Fibroblast of gingiva (primary cell): ENCODE measurements at regions not wholly inside any gene's neighbourhood (a gene's known extent, or its start where the extent isn't known, plus 50 kb on each side); places are given as distances from the start of the nearest gene placed in this dataset.

Experiments
- DNase-seq: peaks from one replicate; pipeline ENCODE4 v3.0.0-alpha.2; 2011; ENCODE audit warnings: low read depth

DNA sequence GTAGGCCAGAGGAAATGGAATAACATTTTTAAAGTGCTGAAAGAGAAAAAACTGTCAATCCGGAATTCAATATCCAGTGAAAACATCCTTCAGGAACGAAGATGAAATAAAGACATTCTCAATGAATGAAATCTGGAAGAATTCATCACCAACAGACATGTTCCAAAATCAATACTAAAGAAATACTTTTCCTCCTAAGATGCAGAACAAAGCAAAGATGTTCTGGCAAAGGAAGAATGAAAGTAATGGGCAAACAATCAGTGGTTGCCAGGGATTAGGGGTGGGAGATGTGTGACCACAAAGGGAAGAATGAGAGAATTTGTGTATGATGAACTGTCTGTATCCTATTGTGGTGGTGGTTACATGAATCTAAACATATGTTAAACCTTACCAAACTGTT lies 52.8 kb upstream of the EEPD1 start:
- peak; percentile 22 for DNase-seq

DNA sequence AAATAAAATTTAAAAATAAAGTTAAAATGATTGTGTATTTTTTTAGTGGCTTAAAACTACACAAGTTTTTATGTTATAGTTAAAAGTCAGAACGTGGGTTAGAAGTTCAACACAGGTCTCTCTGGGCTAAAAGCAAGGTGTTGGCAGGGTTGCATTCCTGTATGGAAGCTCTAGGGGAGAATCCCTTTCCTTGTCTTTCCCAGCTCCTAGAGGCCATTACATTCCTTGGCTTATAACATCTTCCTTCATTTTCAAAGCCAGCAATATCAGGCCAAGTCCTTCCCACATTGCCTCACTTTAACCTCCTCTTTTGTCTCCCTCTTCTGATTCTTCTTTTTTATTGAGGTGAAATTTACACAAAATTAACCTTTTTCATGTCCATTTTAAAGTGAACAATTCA lies 52.4 kb upstream of the EEPD1 start:
- DNase-seq: no peak
